Epithelial cell of proximal tubule (primary cell): ENCODE measurements at regions not wholly inside any gene's neighbourhood (a gene's known extent, or its start where the extent isn't known, plus 50 kb on each side); places are given as distances from the start of the nearest gene placed in this dataset.

Experiments
- DNase-seq: peaks from one replicate; pipeline ENCODE4 v3.0.0-alpha.2; 2011; ENCODE audit warnings: low read depth
- H3K4me3 ChIP-seq: 2 replicates; pipeline ENCODE4 v1.5.1; 2011; ENCODE audit warnings: low read depth, mild to moderate bottlenecking, low read length
- TF ChIP-seq, protein P1 (sequence below): conservative IDR thresholded peaks from 2 replicates; pipeline ENCODE4 v1.5.1; 2012; ENCODE audit warnings: low read depth, mild to moderate bottlenecking, low read length

DNA sequence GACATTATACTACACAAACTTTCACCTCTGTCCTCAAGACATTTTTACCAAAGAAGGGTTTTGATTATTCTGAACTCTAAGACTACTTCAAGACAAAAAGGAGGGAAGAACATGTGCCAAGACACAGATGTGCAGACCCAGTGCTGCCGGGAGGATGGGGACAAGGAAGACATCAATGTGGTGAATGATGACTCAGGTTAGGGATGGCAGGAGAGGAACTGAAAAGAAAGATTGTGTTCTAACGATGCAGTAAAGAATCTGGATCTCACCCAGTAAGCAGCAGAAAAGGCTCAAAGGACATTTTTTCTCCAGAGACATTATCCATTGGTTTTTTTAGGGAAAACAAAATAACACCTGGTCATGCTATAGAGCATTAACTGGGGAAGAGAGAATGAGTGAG, 449.9 kb upstream of the NR2F2 start:
- H3K4me3 ChIP-seq, result no peak overlapping the region
- TF ChIP-seq, protein P1, sequence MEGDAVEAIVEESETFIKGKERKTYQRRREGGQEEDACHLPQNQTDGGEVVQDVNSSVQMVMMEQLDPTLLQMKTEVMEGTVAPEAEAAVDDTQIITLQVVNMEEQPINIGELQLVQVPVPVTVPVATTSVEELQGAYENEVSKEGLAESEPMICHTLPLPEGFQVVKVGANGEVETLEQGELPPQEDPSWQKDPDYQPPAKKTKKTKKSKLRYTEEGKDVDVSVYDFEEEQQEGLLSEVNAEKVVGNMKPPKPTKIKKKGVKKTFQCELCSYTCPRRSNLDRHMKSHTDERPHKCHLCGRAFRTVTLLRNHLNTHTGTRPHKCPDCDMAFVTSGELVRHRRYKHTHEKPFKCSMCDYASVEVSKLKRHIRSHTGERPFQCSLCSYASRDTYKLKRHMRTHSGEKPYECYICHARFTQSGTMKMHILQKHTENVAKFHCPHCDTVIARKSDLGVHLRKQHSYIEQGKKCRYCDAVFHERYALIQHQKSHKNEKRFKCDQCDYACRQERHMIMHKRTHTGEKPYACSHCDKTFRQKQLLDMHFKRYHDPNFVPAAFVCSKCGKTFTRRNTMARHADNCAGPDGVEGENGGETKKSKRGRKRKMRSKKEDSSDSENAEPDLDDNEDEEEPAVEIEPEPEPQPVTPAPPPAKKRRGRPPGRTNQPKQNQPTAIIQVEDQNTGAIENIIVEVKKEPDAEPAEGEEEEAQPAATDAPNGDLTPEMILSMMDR, result no peak
- no peak for DNase-seq

DNA sequence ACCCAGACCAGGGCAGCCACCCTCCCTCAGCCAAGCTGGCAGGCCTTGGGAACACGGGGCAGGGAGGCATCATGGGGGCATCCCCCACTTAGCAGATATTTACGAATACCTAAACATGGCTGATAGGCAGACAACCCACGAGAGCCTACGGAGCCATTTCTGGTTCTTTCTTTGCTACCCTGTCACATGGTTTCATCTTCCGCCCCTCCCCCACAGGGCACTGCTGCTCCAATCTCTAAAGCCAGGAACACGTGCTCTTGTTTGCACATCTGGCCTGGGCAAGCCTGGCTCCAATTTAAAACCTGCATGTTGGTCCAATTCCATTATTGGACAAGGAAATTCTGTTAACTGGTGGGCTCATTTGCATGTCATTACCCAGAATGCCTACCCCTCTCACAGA, 447.4 kb upstream of the NR2F2 start:
- no peak for DNase-seq
- no peak overlapping the region for H3K4me3 ChIP-seq
- TF ChIP-seq, protein P1, result no peak

DNA sequence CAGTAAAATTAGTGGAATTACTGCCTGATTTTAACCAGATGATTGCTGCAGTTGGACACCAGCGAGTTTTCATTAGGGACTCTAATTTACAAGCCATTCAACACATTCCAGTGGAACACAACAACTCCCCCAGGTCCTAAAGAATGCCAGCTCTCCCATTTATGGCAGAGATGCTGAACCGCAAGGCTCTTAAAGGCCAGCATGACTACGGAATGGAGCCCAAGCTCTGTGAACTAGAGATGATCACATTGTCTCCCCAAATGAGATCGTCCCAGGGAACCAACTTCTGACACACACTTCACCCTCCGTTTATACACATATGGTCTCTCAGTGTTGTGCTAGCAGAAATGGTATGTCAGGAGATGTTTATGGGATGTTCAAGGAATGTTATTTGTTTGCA, 446.2 kb upstream of the NR2F2 start:
- DNase-seq, result no peak
- H3K4me3 ChIP-seq, result no peak overlapping the region
- TF ChIP-seq, protein P1, result no peak

DNA sequence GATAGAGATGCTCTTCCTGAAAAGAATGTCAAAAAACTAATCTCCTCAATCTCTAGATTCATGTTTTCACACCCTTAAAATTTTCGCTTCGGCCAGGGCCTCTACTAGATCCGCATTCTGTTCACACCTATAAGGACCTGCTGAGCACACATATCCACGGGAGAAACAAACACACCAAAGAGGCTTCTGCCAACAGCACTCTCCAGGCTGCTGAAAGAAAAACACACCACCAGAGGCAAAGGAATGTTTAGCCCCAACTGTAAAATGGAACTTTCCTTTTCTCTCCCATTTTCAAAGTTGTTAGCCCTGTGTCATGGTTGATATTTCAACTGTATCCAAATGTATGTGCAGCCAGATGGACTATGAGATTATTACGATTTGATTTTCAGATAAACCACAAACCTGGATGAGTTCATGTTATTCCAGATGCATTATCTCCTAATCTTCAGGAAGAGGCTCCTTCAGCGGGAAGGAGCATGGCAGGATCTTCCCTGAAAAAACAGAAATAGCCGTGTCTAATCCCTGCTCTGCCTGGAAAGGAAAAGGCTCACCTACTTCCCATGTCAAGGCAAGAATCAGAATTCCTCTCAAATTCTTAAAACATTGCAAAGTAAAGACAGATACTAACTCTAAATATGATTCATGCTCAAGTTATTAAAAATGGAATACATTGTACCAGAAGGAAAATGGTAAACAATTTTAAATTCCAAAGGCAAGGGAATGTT, 442.7 kb upstream of the NR2F2 start:
- H3K4me3 ChIP-seq, result no peak overlapping the region
- TF ChIP-seq, protein P1, result no peak
- no peak for DNase-seq

DNA sequence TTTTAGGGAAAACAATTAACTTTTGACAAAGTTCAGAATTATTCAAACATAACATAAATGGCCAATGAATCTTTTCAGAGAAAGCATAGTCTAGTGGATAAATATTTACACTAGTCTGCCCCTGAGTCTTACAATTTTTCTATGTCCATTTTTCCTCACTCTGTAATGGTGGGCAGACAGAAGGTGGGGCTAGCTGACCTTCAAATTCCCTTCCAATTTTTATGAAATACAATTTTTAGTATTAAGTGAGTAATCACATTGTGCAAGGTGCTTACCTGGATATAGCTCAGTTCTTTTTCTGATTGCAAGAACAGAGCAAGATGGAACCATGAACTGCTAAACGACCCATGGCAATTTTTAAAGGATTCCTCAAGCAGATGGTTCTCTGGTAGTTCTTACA, 441.7 kb upstream of the NR2F2 start:
- TF ChIP-seq, protein P1, result no peak
- DNase-seq, result no peak
- H3K4me3 ChIP-seq, result no peak overlapping the region

DNA sequence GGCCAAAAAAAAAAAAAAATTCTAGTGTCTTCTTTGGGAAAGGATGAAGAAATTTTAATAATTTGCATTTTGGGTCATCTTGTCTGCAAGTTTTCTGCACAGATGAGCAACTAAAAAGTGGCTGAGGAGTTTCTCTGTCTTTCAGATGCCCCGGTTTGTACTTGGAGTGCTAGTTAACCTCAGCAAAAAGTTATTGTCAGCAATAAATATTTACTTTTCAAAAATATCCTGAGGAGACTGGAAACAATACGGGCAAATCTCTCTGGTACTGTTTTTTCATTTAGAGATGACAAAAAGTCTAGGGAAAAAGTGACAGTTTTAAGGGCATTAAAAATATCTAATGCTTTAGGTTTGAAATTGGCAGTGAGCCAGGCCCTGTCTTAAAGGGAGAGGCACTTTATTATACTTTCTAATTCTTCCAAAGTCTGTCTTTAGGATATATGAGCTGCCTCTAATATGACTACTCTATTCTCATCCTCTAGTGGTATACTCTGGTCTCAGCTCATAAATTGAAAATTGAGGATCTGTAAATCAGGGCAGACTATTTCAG, 436.0 kb upstream of the NR2F2 start:
- TF ChIP-seq, protein P1, result no peak
- no peak for DNase-seq
- no peak overlapping the region for H3K4me3 ChIP-seq

DNA sequence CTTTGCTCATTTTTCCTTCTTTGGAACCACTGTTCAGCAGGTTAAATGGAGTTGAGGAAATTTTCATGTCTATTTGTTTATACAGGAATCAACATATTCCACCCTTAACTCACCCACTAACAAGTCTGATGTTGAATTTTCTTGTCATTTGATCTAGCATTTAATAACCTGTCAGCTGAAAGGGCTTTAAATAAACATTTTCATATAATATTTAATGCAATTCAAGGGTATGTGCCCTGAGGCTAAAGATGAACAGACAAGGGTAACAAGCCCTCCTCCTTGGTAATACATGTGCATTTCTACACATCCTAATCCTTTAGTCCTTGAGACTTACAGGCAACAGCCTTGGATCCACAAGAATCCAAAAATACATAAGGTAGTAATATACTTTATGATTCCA, 435.0 kb upstream of the NR2F2 start:
- H3K4me3 ChIP-seq, result no peak overlapping the region
- no peak for DNase-seq
- TF ChIP-seq, protein P1, result no peak
